HEK293 (cell line): ENCODE measurements at regions not wholly inside any gene's neighbourhood (a gene's known extent, or its start where the extent isn't known, plus 50 kb on each side); places are given as distances from the start of the nearest gene placed in this dataset.

Experiments used
- CTCF ChIA-PET: fragments of 350-600 bp; formaldehyde crosslinking; extraction: SDS; loops from one replicate; lab custom pipeline; 2021; ENCODE audit warnings: antibody characterized with exemption; lab: Yijun Ruan, JAX
- POLR2A ChIA-PET: fragments of 300-600 bp; formaldehyde crosslinking; extraction: SDS; loops from one replicate; lab custom pipeline; 2020; ENCODE audit warnings: antibody characterized with exemption, inconsistent platforms; lab: Yijun Ruan, JAX
- H3K27ac ChIP-seq: fragments of 200-500 bp; sonication (Bioruptor generic); 2 replicates; pipeline ENCODE4 v1.5.1; 2014; ENCODE audit warnings: low read depth, low read length, control low read depth, inconsistent platforms; ENCODE audit errors: extremely low read depth
- H3K36me3 ChIP-seq, 2 experiments: fragments of 200-500 bp in 1 of 2; sonication (Bioruptor generic) in 1 of 2; 1 replicate in 1 of 2; 2 replicates in 1 of 2; pipeline ENCODE4 v1.5.1; 2014 to 2017; ENCODE audit warnings: inconsistent platforms in 2 of 2, low read length in 2 of 2; ENCODE audit not compliant: control insufficient read depth in 2 of 2, insufficient read depth in 1 of 2
- H3K4me1 ChIP-seq: fragments of 200-500 bp; sonication (Bioruptor generic); 2 replicates; pipeline ENCODE4 v1.5.1; 2014; ENCODE audit warnings: mild to moderate bottlenecking, low read length, inconsistent platforms; ENCODE audit not compliant: control insufficient read depth, insufficient read depth
- H3K4me3 ChIP-seq: 2 replicates; pipeline ENCODE4 v1.5.1; 2011; ENCODE audit warnings: low read depth, mild to moderate bottlenecking, control low read depth, low read length, moderate library complexity
- H3K9me3 ChIP-seq: fragments of 200-500 bp; sonication (Bioruptor generic); 2 replicates; pipeline ENCODE4 v1.5.1; 2014; ENCODE audit warnings: low read depth, low read length, inconsistent platforms; ENCODE audit not compliant: control insufficient read depth, insufficient read depth
- HOXC10 ChIP-seq: sonication (generic); formaldehyde crosslinking; IDR thresholded peaks from 2 replicates; pipeline ENCODE4 v1.8.1; 2023; ENCODE audit warnings: mild to moderate bottlenecking, missing genetic modification reagents
- KLF10 ChIP-seq: fragments of 450-650 bp; IDR thresholded peaks from 2 replicates; pipeline ENCODE4 v1.5.1; 2018; ENCODE audit warnings: missing biosample characterization, mild to moderate bottlenecking, missing genetic modification characterization
- KLF17 ChIP-seq: fragments of 450-650 bp; formaldehyde crosslinking; IDR thresholded peaks from 2 replicates; pipeline ENCODE4 v1.5.1; 2016; ENCODE audit warnings: missing biosample characterization, missing genetic modification characterization
- ZBTB20 ChIP-seq: fragments of 450-650 bp; formaldehyde crosslinking; IDR thresholded peaks from 2 replicates; pipeline ENCODE4 v1.5.1; 2016; ENCODE audit warnings: missing biosample characterization, missing genetic modification characterization
- ZBTB8A ChIP-seq: fragments of 450-650 bp; formaldehyde crosslinking; IDR thresholded peaks from 2 replicates; pipeline ENCODE4 v1.5.1; 2016; ENCODE audit warnings: missing biosample characterization, missing genetic modification characterization
- ZNF157 ChIP-seq: fragments of 450-650 bp; formaldehyde crosslinking; IDR thresholded peaks from 2 replicates; pipeline ENCODE4 v1.5.1; 2016; ENCODE audit warnings: missing biosample characterization, missing genetic modification characterization
- ZNF16 ChIP-seq: fragments of 450-650 bp; formaldehyde crosslinking; IDR thresholded peaks from 2 replicates; pipeline ENCODE4 v1.5.1; 2016; ENCODE audit warnings: low read depth, missing biosample characterization, missing genetic modification characterization
- ZNF223 ChIP-seq: fragments of 450-650 bp; formaldehyde crosslinking; IDR thresholded peaks from 2 replicates; pipeline ENCODE4 v1.5.1; 2016; ENCODE audit warnings: missing biosample characterization, missing genetic modification characterization
- ZNF302 ChIP-seq: fragments of 450-650 bp; formaldehyde crosslinking; IDR thresholded peaks from 2 replicates; pipeline ENCODE4 v1.5.1; 2016; ENCODE audit warnings: missing biosample characterization, missing genetic modification characterization, low read depth
- ZNF311 ChIP-seq: fragments of 450-650 bp; formaldehyde crosslinking; IDR thresholded peaks from 2 replicates; pipeline ENCODE4 v1.5.1; 2017; ENCODE audit warnings: missing biosample characterization, missing genetic modification characterization, borderline replicate concordance
- ZNF341 ChIP-seq: fragments of 450-650 bp; formaldehyde crosslinking; IDR thresholded peaks from 2 replicates; pipeline ENCODE4; 2016; ENCODE audit warnings: low read depth, missing biosample characterization, missing genetic modification characterization
- ZNF354C ChIP-seq: fragments of 450-650 bp; formaldehyde crosslinking; IDR thresholded peaks from 2 replicates; pipeline ENCODE4 v1.5.1; 2016; ENCODE audit warnings: missing biosample characterization, missing genetic modification characterization, low read depth, borderline replicate concordance
- ZNF585B ChIP-seq: fragments of 450-650 bp; formaldehyde crosslinking; IDR thresholded peaks from 2 replicates; pipeline ENCODE4 v1.5.1; 2016; ENCODE audit warnings: missing biosample characterization, missing genetic modification characterization
- ZNF658 ChIP-seq: fragments of 450-650 bp; formaldehyde crosslinking; IDR thresholded peaks from 2 replicates; pipeline ENCODE4; 2016; ENCODE audit warnings: missing biosample characterization, missing genetic modification characterization
- ZNF664 ChIP-seq: fragments of 450-650 bp; formaldehyde crosslinking; IDR thresholded peaks from 2 replicates; pipeline ENCODE4 v1.5.1; 2016; ENCODE audit warnings: missing biosample characterization, missing genetic modification characterization
- ZNF701 ChIP-seq: fragments of 450-650 bp; formaldehyde crosslinking; IDR thresholded peaks from 2 replicates; pipeline ENCODE4 v1.5.1; 2016; ENCODE audit warnings: missing biosample characterization, missing genetic modification characterization
- ZNF830 ChIP-seq: fragments of 450-650 bp; IDR thresholded peaks from 2 replicates; pipeline ENCODE4 v1.5.0; 2018; ENCODE audit warnings: missing biosample characterization, missing genetic modification characterization, low read depth, mild to moderate bottlenecking, moderate library complexity
- ZSCAN30 ChIP-seq: fragments of 450-650 bp; IDR thresholded peaks from 2 replicates; pipeline ENCODE4 v1.5.1; 2018; ENCODE audit warnings: missing biosample characterization, mild to moderate bottlenecking, missing genetic modification characterization, moderate library complexity
- TF ChIP-seq, protein P1 (sequence below): fragments of 450-650 bp; formaldehyde crosslinking; IDR thresholded peaks from 2 replicates; pipeline ENCODE4 v1.5.1; 2016; ENCODE audit warnings: missing biosample characterization, missing genetic modification characterization
- TF ChIP-seq, protein P2 (sequence below): fragments of 450-650 bp; formaldehyde crosslinking; IDR thresholded peaks from 2 replicates; pipeline ENCODE4 v1.5.1; 2016; ENCODE audit warnings: missing biosample characterization, missing genetic modification characterization
- TF ChIP-seq, protein P3 (sequence below): IDR thresholded peaks from 2 replicates; pipeline ENCODE4 v1.6.1; 2011; ENCODE audit warnings: mild to moderate bottlenecking, low read depth, low read length, borderline replicate concordance

GRCh38 chr5:110343616-110344015, 382.9 kb downstream of the TMEM232 start (continued):
- TF ChIP-seq, protein P1, sequence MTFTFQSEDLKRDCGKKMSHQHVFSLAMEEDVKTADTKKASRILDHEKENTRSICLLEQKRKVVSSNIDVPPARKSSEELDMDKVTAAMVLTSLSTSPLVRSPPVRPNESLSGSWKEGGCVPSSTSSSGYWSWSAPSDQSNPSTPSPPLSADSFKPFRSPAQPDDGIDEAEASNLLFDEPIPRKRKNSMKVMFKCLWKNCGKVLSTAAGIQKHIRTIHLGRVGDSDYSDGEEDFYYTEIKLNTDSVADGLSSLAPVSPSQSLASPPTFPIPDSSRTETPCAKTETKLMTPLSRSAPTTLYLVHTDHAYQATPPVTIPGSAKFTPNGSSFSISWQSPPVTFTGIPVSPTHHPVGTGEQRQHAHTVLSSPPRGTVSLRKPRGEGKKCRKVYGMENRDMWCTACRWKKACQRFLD (tag by site-specific recombination) = no peak
- TF ChIP-seq ZBTB8A (tag by site-specific recombination) (no peak), ZNF341 (tag by site-specific recombination) (no peak), ZNF302 (tag by site-specific recombination) (no peak), ZNF701 (tag by site-specific recombination) (no peak)
- TF ChIP-seq, all 188 proteins: peak for 0

GRCh38 chr5:110345623-110346022, 380.8 kb downstream of the TMEM232 start:
- no peak for TF ChIP-seq ZNF157 (tag by site-specific recombination)
- no peak for TF ChIP-seq ZSCAN30
- TF ChIP-seq ZNF585B (tag by site-specific recombination) = no peak
- no peak for TF ChIP-seq KLF17 (tag by site-specific recombination)
- TF ChIP-seq ZNF830 = no peak
- no peak for TF ChIP-seq ZNF658 (tag by site-specific recombination)
- TF ChIP-seq ZNF223 = no peak
- Histone ChIP-seq H3K36me3 (no peaks in the 10 kb centered on the region), H3K4me3 (no peak overlapping the region), H3K9me3 (no peaks in the 10 kb centered on the region), H3K4me1 (no peaks in the 10 kb centered on the region), H3K27ac (no peak overlapping the region)
- CTCF ChIA-PET = interaction anchor here (0.7 kb wide), 2 partner anchors 45 to 596 kb away, joined by 3 read pairs; no protein-coding TSS in a partner anchor
- POLR2A ChIA-PET = no interaction called here

- ChIA-PET POLR2A (no interaction called here), CTCF (no interaction called here)
- no peak overlapping the region for H3K27ac ChIP-seq
These were observed 379.5 kb downstream of the TMEM232 start for GRCh38 chr5:110346893-110347358.

DNA sequence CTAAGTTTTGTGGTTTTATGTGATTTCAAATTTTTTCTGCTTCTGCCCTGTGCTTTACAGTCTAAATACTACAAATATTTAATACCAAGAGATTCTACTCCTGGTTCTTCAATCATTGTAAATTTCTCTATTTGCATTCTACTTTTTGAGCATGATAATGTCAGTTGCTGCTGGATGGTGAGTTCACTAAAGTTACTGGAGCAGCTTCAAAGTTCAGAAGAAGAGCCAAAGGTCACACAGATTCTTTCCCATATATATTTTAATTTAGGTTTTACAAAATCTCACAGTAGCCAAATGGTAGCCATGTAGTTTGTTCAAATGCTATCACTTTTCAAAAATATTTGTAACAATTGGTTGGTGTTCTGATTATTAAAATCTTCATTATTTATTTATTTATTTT, 378.7 kb downstream of the TMEM232 start:
- no peaks in the 10 kb centered on the region for H3K9me3 ChIP-seq
- CTCF ChIA-PET = interaction anchor here (0.6 to 0.7 kb wide), 2 partner anchors 21 to 824 kb away, joined by 4 to 5 read pairs; no protein-coding TSS in a partner anchor
- H3K4me1 ChIP-seq = no peaks in the 10 kb centered on the region
- POLR2A ChIA-PET = no interaction called here
- H3K4me3 ChIP-seq = no peak overlapping the region
- H3K27ac ChIP-seq = no peak overlapping the region
- H3K36me3 ChIP-seq = no peaks in the 10 kb centered on the region
- TF ChIP-seq, protein P2, sequence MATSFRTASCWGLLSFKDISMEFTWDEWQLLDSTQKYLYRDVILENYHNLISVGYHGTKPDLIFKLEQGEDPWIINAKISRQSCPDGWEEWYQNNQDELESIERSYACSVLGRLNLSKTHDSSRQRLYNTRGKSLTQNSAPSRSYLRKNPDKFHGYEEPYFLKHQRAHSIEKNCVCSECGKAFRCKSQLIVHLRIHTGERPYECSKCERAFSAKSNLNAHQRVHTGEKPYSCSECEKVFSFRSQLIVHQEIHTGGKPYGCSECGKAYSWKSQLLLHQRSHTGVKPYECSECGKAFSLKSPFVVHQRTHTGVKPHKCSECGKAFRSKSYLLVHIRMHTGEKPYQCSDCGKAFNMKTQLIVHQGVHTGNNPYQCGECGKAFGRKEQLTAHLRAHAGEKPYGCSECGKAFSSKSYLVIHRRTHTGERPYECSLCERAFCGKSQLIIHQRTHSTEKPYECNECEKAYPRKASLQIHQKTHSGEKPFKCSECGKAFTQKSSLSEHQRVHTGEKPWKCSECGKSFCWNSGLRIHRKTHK (tag by site-specific recombination) = no peak
- TF ChIP-seq KLF10 (tag by site-specific recombination) (no peak), ZNF664 (tag by site-specific recombination) (no peak), ZBTB20 (no peak), ZNF354C (no peak), ZNF16 (tag by site-specific recombination) (no peak), HOXC10 (no peak), ZNF311 (no peak)
- TF ChIP-seq, protein P1 (tag by site-specific recombination) = no peak

More at GRCh38 chr5:110346893-110347358, 379.5 kb downstream of the TMEM232 start:
- Histone ChIP-seq H3K9me3 (no peaks in the 10 kb centered on the region), H3K4me1 (no peaks in the 10 kb centered on the region), H3K36me3 (no peaks in the 10 kb centered on the region), H3K4me3 (no peak overlapping the region)
- TF ChIP-seq KLF17 (tag by site-specific recombination) = no peak
- TF ChIP-seq, protein P3, sequence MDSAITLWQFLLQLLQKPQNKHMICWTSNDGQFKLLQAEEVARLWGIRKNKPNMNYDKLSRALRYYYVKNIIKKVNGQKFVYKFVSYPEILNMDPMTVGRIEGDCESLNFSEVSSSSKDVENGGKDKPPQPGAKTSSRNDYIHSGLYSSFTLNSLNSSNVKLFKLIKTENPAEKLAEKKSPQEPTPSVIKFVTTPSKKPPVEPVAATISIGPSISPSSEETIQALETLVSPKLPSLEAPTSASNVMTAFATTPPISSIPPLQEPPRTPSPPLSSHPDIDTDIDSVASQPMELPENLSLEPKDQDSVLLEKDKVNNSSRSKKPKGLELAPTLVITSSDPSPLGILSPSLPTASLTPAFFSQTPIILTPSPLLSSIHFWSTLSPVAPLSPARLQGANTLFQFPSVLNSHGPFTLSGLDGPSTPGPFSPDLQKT = no peak
